SJCRH30 (cell line): ENCODE measurements at regions not wholly inside any gene's neighbourhood (a gene's known extent, or its start where the extent isn't known, plus 50 kb on each side); places are given as distances from the start of the nearest gene placed in this dataset.
A peak's percentile ranks its signal among the peaks of the same experiment; 100 is the strongest.
"Not testable (repeated sequence)": the region's sequence is repeated elsewhere in the genome, so short reads cannot be mapped to it uniquely, and the experiment has no call there.

Experiments
- DNase-seq, 2 experiments: peaks; one replicate each; pipeline ENCODE4 v3.0.0-alpha.2; 2015 to 2020
- H3K27ac ChIP-seq: fragments of 250-450 bp; sonication (Bioruptor Pico); 2 replicates; pipeline ENCODE4 v1.5.1; 2020; ENCODE audit warnings: mild to moderate bottlenecking, moderate library complexity
- H3K27me3 ChIP-seq: fragments of 250-450 bp; sonication (Bioruptor Pico); 2 replicates; pipeline ENCODE4 v1.5.1; 2020; ENCODE audit warnings: mild to moderate bottlenecking, moderate library complexity
- H3K36me3 ChIP-seq: fragments of 250-450 bp; sonication (Bioruptor Pico); 2 replicates; pipeline ENCODE4 v1.5.1; 2020; ENCODE audit warnings: mild to moderate bottlenecking, moderate library complexity
- H3K4me1 ChIP-seq: fragments of 250-450 bp; sonication (Bioruptor Pico); 2 replicates; pipeline ENCODE4 v1.5.1; 2020; ENCODE audit warnings: mild to moderate bottlenecking, moderate library complexity
- H3K4me3 ChIP-seq: fragments of 250-450 bp; sonication (Bioruptor Pico); 2 replicates; pipeline ENCODE4 v1.5.1; 2020; ENCODE audit warnings: mild to moderate bottlenecking, moderate library complexity
- H3K9me3 ChIP-seq: fragments of 250-450 bp; sonication (Bioruptor Pico); replicated peaks from 2 replicates; pipeline ENCODE4 v1.5.1; 2020; ENCODE audit warnings: mild to moderate bottlenecking, moderate library complexity

DNA sequence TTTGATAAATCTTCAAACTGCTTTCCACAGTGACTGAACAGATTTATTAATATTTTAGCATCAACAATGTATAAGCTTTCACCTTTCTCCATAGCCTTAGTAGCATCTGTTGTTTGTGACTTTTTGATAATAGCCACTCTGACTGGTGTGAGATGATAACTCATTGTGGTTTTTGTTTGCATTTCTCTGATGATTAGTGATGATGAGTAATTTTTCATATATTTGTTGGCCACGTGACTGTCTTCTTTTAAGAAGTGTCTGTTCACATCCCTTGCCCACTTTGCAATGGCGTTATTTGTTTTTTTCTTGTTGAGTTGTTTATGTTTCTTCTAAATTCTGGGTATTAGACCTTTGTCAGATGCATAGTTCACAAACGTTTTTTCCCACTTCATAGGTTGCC lies 952.9 kb downstream of the TRIB2 start:
- Histone ChIP-seq H3K9me3 (no peaks in the 10 kb centered on the region), H3K27me3 (no peaks in the 10 kb centered on the region), H3K36me3 (no peaks in the 10 kb centered on the region), H3K4me1 (no peaks in the 10 kb centered on the region), H3K4me3 (no peak overlapping the region), H3K27ac (no peak overlapping the region)
- DNase-seq = no peak

- not testable (repeated sequence) for H3K27me3 ChIP-seq, H3K4me1 ChIP-seq, H3K36me3 ChIP-seq, H3K9me3 ChIP-seq, H3K27ac ChIP-seq, H3K4me3 ChIP-seq, DNase-seq
Observed at GRCh38 chr2:13673821-13674220, 957.1 kb downstream of the TRIB2 start.

GRCh38 chr2:13676269-13676668 lies 956.2 kb upstream of the LRATD1 start:
- no peaks in the 10 kb centered on the region; the same call in 1 of the 2 replicates for H3K9me3 ChIP-seq
- DNase-seq = no peak
- H3K4me1 ChIP-seq = no peaks in the 10 kb centered on the region
- H3K4me3 ChIP-seq = no peak overlapping the region
- H3K36me3 ChIP-seq = no peaks in the 10 kb centered on the region
- no peak overlapping the region for H3K27ac ChIP-seq
- no peaks in the 10 kb centered on the region for H3K27me3 ChIP-seq

GRCh38 chr2:13681936-13682335 lies 950.6 kb upstream of the LRATD1 start:
- no peaks in the 10 kb centered on the region for H3K27me3 ChIP-seq
- H3K27ac ChIP-seq = no peak overlapping the region
- peaks cover 8% of the 10 kb centered on the region for H3K9me3 ChIP-seq
- H3K4me1 ChIP-seq = no peaks in the 10 kb centered on the region
- DNase-seq = no peak
- no peaks in the 10 kb centered on the region for H3K36me3 ChIP-seq
- no peak overlapping the region for H3K4me3 ChIP-seq

DNA sequence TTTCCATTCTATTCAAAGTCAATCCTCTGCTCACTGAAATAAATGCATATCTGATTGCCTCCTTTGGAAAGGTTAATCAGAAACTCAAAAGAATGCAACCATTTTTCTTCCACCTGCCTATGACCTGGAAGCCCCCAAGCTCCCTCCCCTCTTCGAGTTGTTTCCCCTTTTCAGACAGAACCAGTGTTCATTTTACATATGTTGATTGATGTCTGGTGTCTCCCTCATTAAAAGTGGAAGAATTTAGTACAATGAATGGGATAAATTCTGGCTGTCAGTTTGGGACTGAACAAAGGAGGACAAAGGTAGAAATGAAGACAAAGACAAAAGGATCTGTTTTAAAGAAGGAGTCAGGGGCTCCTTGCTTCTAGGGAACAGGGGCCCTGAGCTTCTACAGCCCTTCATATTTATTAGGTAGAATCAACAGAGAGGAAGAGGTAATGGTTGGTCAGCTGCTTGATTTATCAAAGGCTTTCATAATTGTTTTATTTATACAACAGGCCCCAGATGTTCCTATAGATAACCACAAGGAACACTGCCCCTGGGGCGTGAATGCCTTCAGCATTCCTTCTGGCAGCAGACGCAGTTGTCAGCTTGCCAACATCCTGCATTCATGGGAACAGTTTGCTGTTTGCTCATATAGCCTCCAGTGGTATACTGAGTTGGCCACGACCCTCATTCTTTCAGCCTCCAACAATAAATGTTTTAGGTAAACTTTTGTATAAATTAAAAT lies 949.8 kb upstream of the LRATD1 start:
- no peaks in the 10 kb centered on the region for H3K36me3 ChIP-seq
- no peaks in the 10 kb centered on the region for H3K4me1 ChIP-seq
- no peaks in the 10 kb centered on the region for H3K27me3 ChIP-seq
- peak; percentile 78 to 79 for DNase-seq
- H3K27ac ChIP-seq = no peak overlapping the region
- no peak overlapping the region for H3K4me3 ChIP-seq
- H3K9me3 ChIP-seq = peaks cover 12% of the 10 kb centered on the region

DNA sequence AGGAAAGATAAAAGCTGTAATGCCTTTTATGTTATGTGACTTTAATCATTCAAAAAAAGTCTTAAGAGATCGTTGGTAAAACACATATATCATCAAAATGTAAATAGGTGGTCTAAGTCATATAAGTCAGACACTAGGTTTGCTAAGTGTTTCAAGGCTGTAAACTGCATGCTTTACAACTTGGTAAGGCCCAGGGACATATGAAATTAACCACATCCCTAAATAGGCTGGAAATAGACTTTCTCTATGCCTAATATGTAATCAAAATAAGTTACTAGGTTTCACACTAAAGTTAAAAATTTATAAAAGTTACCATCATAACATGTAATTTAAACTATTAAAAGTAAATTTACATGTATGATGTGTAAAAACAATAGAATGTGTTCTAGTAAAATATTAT lies 946.3 kb upstream of the LRATD1 start:
- no peaks in the 10 kb centered on the region for H3K4me1 ChIP-seq
- H3K36me3 ChIP-seq = no peaks in the 10 kb centered on the region
- H3K4me3 ChIP-seq = no peak overlapping the region
- H3K27ac ChIP-seq = no peak overlapping the region
- DNase-seq = no peak
- H3K27me3 ChIP-seq = no peaks in the 10 kb centered on the region
- peaks cover 14% of the 10 kb centered on the region for H3K9me3 ChIP-seq

GRCh38 chr2:13694673-13695072 lies 937.8 kb upstream of the LRATD1 start:
- Histone ChIP-seq H3K27ac (no peak overlapping the region), H3K4me3 (no peak overlapping the region), H3K27me3 (no peaks in the 10 kb centered on the region), H3K4me1 (no peaks in the 10 kb centered on the region), H3K9me3 (no peaks in the 10 kb centered on the region), H3K36me3 (no peaks in the 10 kb centered on the region)
- DNase-seq = no peak

GRCh38 chr2:13696601-13697000 lies 935.9 kb upstream of the LRATD1 start:
- Histone ChIP-seq H3K36me3 (no peaks in the 10 kb centered on the region), H3K4me3 (no peak overlapping the region), H3K9me3 (no peaks in the 10 kb centered on the region), H3K27me3 (no peaks in the 10 kb centered on the region), H3K27ac (no peak overlapping the region), H3K4me1 (no peaks in the 10 kb centered on the region)
- no peak for DNase-seq

- Histone ChIP-seq H3K36me3 (no peaks in the 10 kb centered on the region), H3K27me3 (no peaks in the 10 kb centered on the region), H3K27ac (no peak overlapping the region), H3K9me3 (no peaks in the 10 kb centered on the region), H3K4me3 (no peak overlapping the region), H3K4me1 (no peaks in the 10 kb centered on the region)
- DNase-seq = no peak
Observed at GRCh38 chr2:13698847-13699246, 933.7 kb upstream of the LRATD1 start.

GRCh38 chr2:13699939-13700338 lies 932.6 kb upstream of the LRATD1 start:
- not testable (repeated sequence) for H3K9me3 ChIP-seq, H3K4me3 ChIP-seq, DNase-seq

DNA sequence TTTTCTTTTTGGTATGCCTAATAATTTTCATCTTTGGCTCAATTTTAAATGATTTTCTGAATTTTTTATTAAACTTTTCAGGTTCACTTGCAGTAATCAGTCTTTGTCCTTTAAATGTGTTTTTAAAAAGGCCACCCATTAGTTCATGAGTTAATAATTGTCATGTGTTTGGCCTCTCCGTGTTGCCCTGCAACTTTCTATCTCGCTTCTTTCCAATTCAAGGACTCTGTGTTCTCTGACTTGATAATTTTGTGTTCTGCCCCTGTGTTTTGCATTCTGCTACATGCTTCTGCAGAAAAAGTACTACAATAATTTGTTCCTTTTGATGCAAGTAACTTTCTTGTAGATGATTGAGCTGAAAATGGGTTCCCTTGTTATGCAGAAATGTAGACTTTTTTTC lies 921.4 kb upstream of the LRATD1 start:
- H3K9me3 ChIP-seq = no peaks in the 10 kb centered on the region

More at GRCh38 chr2:13699939-13700338, 932.6 kb upstream of the LRATD1 start:
- H3K36me3 ChIP-seq, H3K27ac ChIP-seq, H3K4me1 ChIP-seq, H3K27me3 ChIP-seq: not testable (repeated sequence)

GRCh38 chr2:13714466-13714865 lies 918.1 kb upstream of the LRATD1 start:
- Histone ChIP-seq H3K4me1 (no peaks in the 10 kb centered on the region), H3K9me3 (no peaks in the 10 kb centered on the region), H3K27me3 (no peaks in the 10 kb centered on the region), H3K27ac (no peak overlapping the region), H3K4me3 (no peak overlapping the region), H3K36me3 (no peaks in the 10 kb centered on the region)
- DNase-seq = no peak

More for the DNA sequence above, 921.4 kb upstream of the LRATD1 start:
- Histone ChIP-seq H3K36me3 (no peaks in the 10 kb centered on the region), H3K4me3 (no peak overlapping the region), H3K4me1 (no peaks in the 10 kb centered on the region), H3K27me3 (no peaks in the 10 kb centered on the region), H3K27ac (no peak overlapping the region)
- no peak for DNase-seq

- DNase-seq = no peak
- Histone ChIP-seq H3K4me1 (no peaks in the 10 kb centered on the region), H3K27ac (no peak overlapping the region), H3K36me3 (no peaks in the 10 kb centered on the region), H3K27me3 (no peaks in the 10 kb centered on the region), H3K9me3 (no peaks in the 10 kb centered on the region), H3K4me3 (no peak overlapping the region)
Observed at GRCh38 chr2:13725945-13726344, 906.6 kb upstream of the LRATD1 start.

- Histone ChIP-seq H3K4me1 (no peaks in the 10 kb centered on the region), H3K36me3 (no peaks in the 10 kb centered on the region), H3K27me3 (no peaks in the 10 kb centered on the region), H3K9me3 (no peaks in the 10 kb centered on the region), H3K27ac (no peak overlapping the region), H3K4me3 (no peak overlapping the region)
- DNase-seq = peak; percentile 7 to 19
Observed at GRCh38 chr2:13745330-13745729, 887.2 kb upstream of the LRATD1 start.

DNA sequence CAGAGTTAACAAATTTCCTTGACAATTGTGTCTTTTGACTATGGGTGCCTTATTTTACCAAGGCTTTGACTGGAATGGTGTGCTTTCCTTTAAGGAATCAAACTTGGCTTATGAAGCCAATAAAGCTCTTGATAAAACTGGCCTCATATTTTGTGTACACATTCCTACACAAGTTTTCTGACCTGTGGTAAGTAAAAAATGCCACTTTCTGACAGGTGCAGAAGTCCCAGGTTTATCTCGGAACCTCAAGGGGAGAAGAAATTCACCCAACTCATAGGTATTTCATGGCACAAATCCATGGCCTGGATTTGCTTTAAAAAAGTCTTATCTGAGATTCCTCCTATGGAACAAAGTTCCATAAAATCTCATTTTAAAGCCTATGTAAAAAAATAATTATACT lies 880.6 kb upstream of the LRATD1 start:
- no peaks in the 10 kb centered on the region for H3K9me3 ChIP-seq
- H3K27ac ChIP-seq = no peak overlapping the region
- no peak overlapping the region for H3K4me3 ChIP-seq
- H3K36me3 ChIP-seq = no peaks in the 10 kb centered on the region
- H3K27me3 ChIP-seq = no peaks in the 10 kb centered on the region
- no peak for DNase-seq
- H3K4me1 ChIP-seq = no peaks in the 10 kb centered on the region

DNA sequence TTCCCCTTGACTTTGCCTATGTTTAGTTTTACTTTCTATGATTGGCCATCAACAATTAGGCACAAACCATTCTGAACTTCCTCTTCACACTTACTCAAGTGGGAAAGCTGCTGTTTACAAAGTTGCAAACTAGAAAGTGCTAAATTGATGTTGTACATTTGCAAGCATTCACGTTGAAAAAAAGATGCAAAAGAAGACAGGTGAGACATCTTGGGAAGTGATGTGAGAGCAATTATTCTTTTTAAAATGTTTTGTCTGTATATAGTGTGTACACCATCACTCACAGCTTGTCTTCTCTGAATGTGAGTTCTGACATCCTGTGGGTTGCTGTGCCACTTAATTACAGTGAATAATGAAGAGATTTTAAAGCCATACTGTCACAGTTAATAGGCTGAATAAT lies 874.1 kb upstream of the LRATD1 start:
- Histone ChIP-seq H3K27ac (no peak overlapping the region), H3K9me3 (no peaks in the 10 kb centered on the region), H3K36me3 (no peaks in the 10 kb centered on the region), H3K4me3 (no peak overlapping the region), H3K4me1 (no peaks in the 10 kb centered on the region), H3K27me3 (no peaks in the 10 kb centered on the region)
- DNase-seq = no peak
